T-helper 1 cell treated with Interleukin-12 subunit alpha and Interleukin-12 subunit beta and Interleukin-4 antibody, amounts not matched to agents 30 μg/mL and 1 μg/mL, for 36 hours (primary cell): ENCODE measurements at regions not wholly inside any gene's neighbourhood (a gene's known extent, or its start where the extent isn't known, plus 50 kb on each side); places are given as distances from the start of the nearest gene placed in this dataset.
"Not testable (repeated sequence)": the region's sequence is repeated elsewhere in the genome, so short reads cannot be mapped to it uniquely, and the experiment has no call there.

Experiments
- H3K27ac Mint-ChIP-seq: one replicate; pipeline ENCODE4 v1.8.0; 2021; ENCODE audit warnings: mild to moderate bottlenecking, mixed read lengths
- H3K27me3 Mint-ChIP-seq: one replicate; pipeline ENCODE4 v1.8.0; 2021; ENCODE audit warnings: low read depth, mixed read lengths
- H3K36me3 Mint-ChIP-seq: one replicate; pipeline ENCODE4 v1.8.0; 2021; ENCODE audit warnings: low read depth, mixed read lengths
- H3K4me1 Mint-ChIP-seq: one replicate; pipeline ENCODE4 v1.8.0; 2021; ENCODE audit warnings: low read depth, mixed read lengths
- H3K4me3 Mint-ChIP-seq: one replicate; pipeline ENCODE4 v1.8.0; 2021; ENCODE audit warnings: mild to moderate bottlenecking, moderate library complexity, mixed read lengths
- H3K9me3 Mint-ChIP-seq: one replicate; pipeline ENCODE4 v1.8.0; 2021; ENCODE audit warnings: mixed read lengths

DNA sequence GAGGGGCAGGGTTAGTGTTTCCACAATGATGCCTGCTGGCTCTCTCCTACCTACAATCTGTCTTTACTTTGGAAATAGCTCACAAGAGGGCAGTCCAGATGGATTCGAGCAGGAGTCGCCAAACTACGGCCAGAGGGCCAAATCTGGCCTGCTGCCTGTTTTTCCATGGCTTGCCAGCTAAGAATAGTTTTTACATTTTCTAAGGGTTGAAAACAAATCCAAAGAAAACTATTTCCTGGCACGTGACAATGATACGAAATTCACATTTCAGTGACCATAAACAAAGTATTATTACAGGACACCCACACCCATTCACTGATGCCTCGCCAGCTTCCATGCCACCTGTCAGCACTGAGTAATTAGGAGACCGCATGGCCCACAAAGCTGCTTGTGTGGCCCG is 162.9 kb upstream of the WWC1 start:
- Mint-ChIP-seq H3K9me3 (no peaks in the 10 kb centered on the region), H3K27me3 (peaks cover 13% of the 10 kb centered on the region), H3K27ac (no peak overlapping the region), H3K4me3 (no peak overlapping the region), H3K36me3 (no peaks in the 10 kb centered on the region), H3K4me1 (peaks cover 5% of the 10 kb centered on the region)

DNA sequence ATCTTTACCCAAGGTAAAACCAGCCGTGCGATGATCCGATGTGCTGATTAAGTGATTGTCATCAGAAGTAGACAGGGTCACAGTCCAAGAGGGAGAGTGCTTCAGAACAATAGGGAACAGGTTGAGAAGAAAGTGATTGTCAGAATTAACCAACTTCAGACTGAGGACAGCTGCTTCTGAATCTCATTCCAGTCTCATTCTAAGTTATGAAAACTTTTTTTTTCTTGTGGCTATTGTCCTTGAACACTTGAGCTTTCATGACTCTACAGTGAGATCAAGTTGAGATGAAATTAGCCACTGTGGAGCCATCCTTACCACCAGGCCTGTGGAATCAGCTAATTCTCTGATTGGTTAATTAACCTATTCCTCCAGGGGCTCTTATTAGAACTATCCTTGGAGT is 159.9 kb upstream of the WWC1 start:
- H3K4me1 Mint-ChIP-seq: no peaks in the 10 kb centered on the region
- no peak overlapping the region for H3K27ac Mint-ChIP-seq
- peaks cover 13% of the 10 kb centered on the region for H3K27me3 Mint-ChIP-seq
- no peaks in the 10 kb centered on the region for H3K36me3 Mint-ChIP-seq
- H3K4me3 Mint-ChIP-seq: no peak overlapping the region
- no peaks in the 10 kb centered on the region for H3K9me3 Mint-ChIP-seq

- peaks cover 13% of the 10 kb centered on the region for H3K27me3 Mint-ChIP-seq
- H3K9me3 Mint-ChIP-seq: no peaks in the 10 kb centered on the region
- no peak overlapping the region for H3K4me3 Mint-ChIP-seq
- no peak overlapping the region for H3K27ac Mint-ChIP-seq
- no peaks in the 10 kb centered on the region for H3K4me1 Mint-ChIP-seq
- H3K36me3 Mint-ChIP-seq: no peaks in the 10 kb centered on the region
Measured at GRCh38 chr5:168132241-168132641, 159.2 kb upstream of the WWC1 start.

DNA sequence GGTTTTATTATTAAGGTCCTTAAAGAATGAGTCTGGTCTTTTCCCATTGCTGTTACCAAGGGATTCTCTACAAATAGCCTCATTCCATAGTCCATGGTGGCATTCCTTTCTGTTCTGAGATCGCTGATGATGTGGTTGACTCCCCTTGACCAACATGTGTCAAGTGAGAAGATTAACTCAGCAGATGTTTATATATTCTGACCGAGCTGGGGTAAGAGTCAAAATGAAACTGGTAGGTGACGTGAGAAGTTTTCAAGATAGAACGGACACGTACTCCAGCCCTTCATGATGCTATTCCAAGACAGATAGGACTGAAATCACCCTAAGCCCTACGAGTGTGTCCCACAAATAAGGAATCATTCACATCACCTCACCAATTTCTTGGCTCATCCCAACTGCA is 155.5 kb upstream of the WWC1 start:
- Mint-ChIP-seq H3K4me1 (no peaks in the 10 kb centered on the region), H3K36me3 (no peaks in the 10 kb centered on the region), H3K27ac (no peak overlapping the region), H3K4me3 (no peak overlapping the region), H3K9me3 (no peaks in the 10 kb centered on the region), H3K27me3 (peaks cover 10% of the 10 kb centered on the region)

DNA sequence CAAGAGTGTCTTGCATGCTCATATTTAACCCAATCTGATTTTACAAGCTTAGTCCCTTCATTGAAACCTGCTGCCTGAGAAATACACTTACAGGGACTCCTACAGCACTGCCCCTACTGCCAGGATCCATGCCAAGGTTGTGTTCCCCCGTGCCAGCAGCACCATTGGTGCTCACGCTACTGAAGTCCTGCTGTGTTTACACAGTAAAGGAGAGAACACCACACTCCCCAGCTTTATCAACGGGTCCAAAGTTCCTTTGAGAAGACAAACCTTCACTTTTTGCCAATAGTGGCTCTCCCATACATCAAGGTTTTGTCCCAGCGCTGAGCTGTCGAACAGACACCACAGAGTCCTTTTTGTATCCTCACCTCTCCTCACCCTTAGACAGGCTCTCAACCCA is 155.1 kb upstream of the WWC1 start:
- H3K36me3 Mint-ChIP-seq: no peaks in the 10 kb centered on the region
- peaks cover 10% of the 10 kb centered on the region for H3K27me3 Mint-ChIP-seq
- no peak overlapping the region for H3K4me3 Mint-ChIP-seq
- no peaks in the 10 kb centered on the region for H3K9me3 Mint-ChIP-seq
- H3K4me1 Mint-ChIP-seq: no peaks in the 10 kb centered on the region
- H3K27ac Mint-ChIP-seq: no peak overlapping the region

DNA sequence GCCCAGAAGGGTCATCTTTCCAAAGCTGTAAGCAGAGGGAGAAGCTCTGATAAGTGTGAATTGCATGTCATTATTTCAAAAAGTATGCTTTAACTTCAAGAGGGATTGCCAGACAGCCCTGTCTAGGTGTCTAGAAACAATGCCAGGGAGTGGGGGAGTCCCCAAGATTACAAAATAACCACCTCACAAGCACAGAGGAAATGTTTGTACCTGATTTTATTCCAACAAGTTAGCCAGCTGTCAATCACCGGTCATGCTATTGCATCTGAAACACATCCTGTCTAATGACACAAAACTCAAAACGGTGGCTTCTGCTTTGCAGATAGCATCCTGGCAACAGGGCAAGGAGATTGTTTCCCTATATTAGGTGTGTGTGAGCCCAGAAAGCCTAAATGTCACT is 154.2 kb upstream of the WWC1 start:
- Mint-ChIP-seq H3K36me3 (no peaks in the 10 kb centered on the region), H3K9me3 (no peaks in the 10 kb centered on the region), H3K27me3 (peaks cover 10% of the 10 kb centered on the region), H3K4me3 (no peak overlapping the region), H3K4me1 (no peaks in the 10 kb centered on the region), H3K27ac (no peak overlapping the region)

DNA sequence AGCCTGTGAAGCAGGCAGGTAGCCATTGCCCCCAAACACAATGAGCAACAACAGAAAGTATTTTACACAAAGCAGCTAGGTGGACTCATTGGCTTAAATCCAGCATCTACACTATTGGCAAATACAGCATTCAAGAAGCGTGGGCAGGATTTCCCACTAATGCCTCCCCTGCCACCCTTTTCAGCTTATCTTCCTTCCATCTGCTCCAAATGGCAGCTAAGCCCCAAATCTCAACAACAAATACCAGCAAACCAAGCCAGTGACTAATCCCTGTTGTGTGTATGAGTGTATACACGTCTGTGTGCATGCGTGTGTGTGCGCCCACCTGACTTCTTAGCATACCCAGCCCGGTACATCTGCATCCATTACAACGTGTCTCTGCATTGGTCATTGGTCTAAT is 151.2 kb upstream of the WWC1 start:
- Mint-ChIP-seq H3K27me3 (peaks cover 3% of the 10 kb centered on the region), H3K27ac (no peak overlapping the region), H3K4me3 (no peak overlapping the region), H3K4me1 (no peaks in the 10 kb centered on the region), H3K9me3 (no peaks in the 10 kb centered on the region), H3K36me3 (no peaks in the 10 kb centered on the region)

- no peaks in the 10 kb centered on the region for H3K9me3 Mint-ChIP-seq
- no peak overlapping the region for H3K4me3 Mint-ChIP-seq
- no peaks in the 10 kb centered on the region for H3K4me1 Mint-ChIP-seq
- no peak overlapping the region for H3K27ac Mint-ChIP-seq
- H3K36me3 Mint-ChIP-seq: no peaks in the 10 kb centered on the region
- H3K27me3 Mint-ChIP-seq: peaks cover 3% of the 10 kb centered on the region
Measured at GRCh38 chr5:168142402-168142801, 149.0 kb upstream of the WWC1 start.

DNA sequence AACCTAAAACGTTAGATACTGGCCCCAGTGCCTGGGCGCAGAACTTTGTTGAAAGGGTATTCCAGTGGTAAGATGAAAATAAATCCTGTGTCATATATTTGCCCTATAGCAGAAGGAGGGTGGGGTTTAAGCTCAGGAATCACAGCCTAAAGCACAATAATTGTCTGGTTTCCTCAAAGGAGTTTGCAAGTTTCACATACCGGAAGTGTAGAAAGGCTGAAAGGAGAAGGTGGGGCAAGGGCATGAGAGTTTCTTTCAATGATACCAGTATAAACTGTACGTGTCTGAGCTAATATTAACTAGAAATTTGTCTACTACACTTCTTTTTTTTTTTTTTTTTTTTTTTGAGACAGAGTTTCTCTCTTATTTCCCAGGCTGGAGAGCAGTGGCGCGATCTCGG is 147.9 kb upstream of the WWC1 start:
- not testable (repeated sequence) for H3K4me1 Mint-ChIP-seq, H3K4me3 Mint-ChIP-seq, H3K36me3 Mint-ChIP-seq, H3K9me3 Mint-ChIP-seq, H3K27me3 Mint-ChIP-seq, H3K27ac Mint-ChIP-seq

- H3K36me3 Mint-ChIP-seq: no peaks in the 10 kb centered on the region
- no peak overlapping the region for H3K4me3 Mint-ChIP-seq
- no peaks in the 10 kb centered on the region for H3K4me1 Mint-ChIP-seq
- no peaks in the 10 kb centered on the region for H3K27me3 Mint-ChIP-seq
- no peak overlapping the region for H3K27ac Mint-ChIP-seq
- H3K9me3 Mint-ChIP-seq: no peaks in the 10 kb centered on the region
Measured at GRCh38 chr5:168147106-168147505, 144.3 kb upstream of the WWC1 start.

- no peaks in the 10 kb centered on the region for H3K9me3 Mint-ChIP-seq
- H3K27ac Mint-ChIP-seq: no peak overlapping the region
Measured at GRCh38 chr5:168147568-168148360, 143.7 kb upstream of the WWC1 start.

DNA sequence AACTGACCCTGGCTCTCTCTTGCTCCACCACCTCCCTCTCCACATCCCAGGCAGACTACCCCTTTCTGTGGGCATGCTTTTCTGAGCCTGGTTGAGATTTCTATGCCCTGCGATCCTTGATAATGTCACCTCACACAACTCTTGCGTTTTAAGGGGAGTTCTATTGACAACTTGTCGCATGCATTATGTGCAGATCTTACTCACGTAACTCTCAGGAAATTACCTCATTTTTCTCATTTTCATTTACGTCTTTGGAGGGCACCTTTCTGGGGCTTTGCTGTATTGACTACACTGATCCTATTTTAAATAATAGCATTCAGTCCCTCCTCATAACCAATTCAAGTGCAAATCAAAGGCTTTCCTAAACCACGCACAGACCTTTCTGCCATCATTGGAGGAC is 140.4 kb upstream of the WWC1 start:
- H3K27me3 Mint-ChIP-seq: no peaks in the 10 kb centered on the region
- H3K4me3 Mint-ChIP-seq: no peak overlapping the region
- H3K27ac Mint-ChIP-seq: no peak overlapping the region
- H3K36me3 Mint-ChIP-seq: no peaks in the 10 kb centered on the region
- H3K4me1 Mint-ChIP-seq: no peaks in the 10 kb centered on the region
- H3K9me3 Mint-ChIP-seq: no peaks in the 10 kb centered on the region

More at GRCh38 chr5:168147568-168148360, 143.7 kb upstream of the WWC1 start:
- H3K36me3 Mint-ChIP-seq: no peaks in the 10 kb centered on the region
- H3K4me3 Mint-ChIP-seq: no peak overlapping the region
- no peaks in the 10 kb centered on the region for H3K27me3 Mint-ChIP-seq
- no peaks in the 10 kb centered on the region for H3K4me1 Mint-ChIP-seq

- Mint-ChIP-seq H3K4me3 (no peak overlapping the region), H3K27me3 (no peaks in the 10 kb centered on the region), H3K4me1 (no peaks in the 10 kb centered on the region), H3K27ac (no peak overlapping the region), H3K9me3 (no peaks in the 10 kb centered on the region), H3K36me3 (no peaks in the 10 kb centered on the region)
Measured at GRCh38 chr5:168152660-168153059, 138.8 kb upstream of the WWC1 start.

DNA sequence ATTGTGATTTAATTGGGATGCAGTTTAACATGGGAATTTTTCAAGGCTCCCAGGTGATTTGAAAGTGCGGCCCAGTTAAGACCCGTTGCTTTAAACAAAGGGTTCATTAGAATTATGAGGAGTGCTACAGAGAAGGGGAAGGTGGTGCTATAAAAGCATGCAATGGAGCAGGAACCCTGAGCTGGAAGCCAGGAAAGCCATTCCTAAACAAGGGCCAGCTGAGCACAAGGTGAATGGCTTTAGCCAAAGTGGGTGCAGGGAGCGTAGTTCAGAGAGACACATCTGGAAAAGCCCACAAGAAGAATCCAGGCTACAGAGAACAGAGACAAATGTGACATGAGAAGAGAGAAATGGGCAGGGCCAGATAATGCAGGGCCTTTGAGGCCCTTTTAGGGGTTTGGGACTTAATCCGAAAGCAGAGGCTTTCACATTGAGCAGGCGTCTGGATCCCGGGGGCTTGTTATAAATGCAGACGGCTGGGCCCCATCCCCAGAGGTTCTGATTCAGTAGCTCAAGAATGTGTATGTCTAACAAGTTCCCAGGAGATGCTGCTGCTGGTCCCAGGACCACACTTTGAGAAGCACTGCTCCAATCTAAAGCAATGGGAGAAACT is 138.1 kb upstream of the WWC1 start:
- no peaks in the 10 kb centered on the region for H3K9me3 Mint-ChIP-seq
- no peaks in the 10 kb centered on the region for H3K36me3 Mint-ChIP-seq
- H3K4me3 Mint-ChIP-seq: no peak overlapping the region
- H3K4me1 Mint-ChIP-seq: no peaks in the 10 kb centered on the region
- no peak overlapping the region for H3K27ac Mint-ChIP-seq
- no peaks in the 10 kb centered on the region for H3K27me3 Mint-ChIP-seq

GRCh38 chr5:168153876-168154270 is 137.6 kb upstream of the WWC1 start:
- no peak overlapping the region for H3K4me3 Mint-ChIP-seq
- H3K4me1 Mint-ChIP-seq: no peaks in the 10 kb centered on the region
- no peaks in the 10 kb centered on the region for H3K9me3 Mint-ChIP-seq
- H3K27me3 Mint-ChIP-seq: no peaks in the 10 kb centered on the region
- no peak overlapping the region for H3K27ac Mint-ChIP-seq
- no peaks in the 10 kb centered on the region for H3K36me3 Mint-ChIP-seq
